Kidney epithelial cell (primary cell): ENCODE measurements at regions not wholly inside any gene's neighbourhood (a gene's known extent, or its start where the extent isn't known, plus 50 kb on each side); places are given as distances from the start of the nearest gene placed in this dataset.

Source experiments
- DNase-seq: peaks from one replicate; pipeline ENCODE4 v3.0.0-alpha.2; 2010; ENCODE audit warnings: low read depth
- H3K27me3 ChIP-seq: 2 replicates; pipeline ENCODE4 v1.6.0; 2011; ENCODE audit warnings: low read length; ENCODE audit not compliant: control insufficient read depth, insufficient read depth
- H3K36me3 ChIP-seq: 2 replicates; pipeline ENCODE4 v1.5.1; 2011; ENCODE audit warnings: low read length; ENCODE audit not compliant: control insufficient read depth, insufficient read depth
- H3K4me3 ChIP-seq: 2 replicates; pipeline ENCODE4 v1.5.1; 2011; ENCODE audit warnings: low read depth, mild to moderate bottlenecking, control low read depth, low read length
- CTCF ChIP-seq: IDR thresholded peaks from 2 replicates; pipeline ENCODE4 v1.5.1; 2011; ENCODE audit warnings: mild to moderate bottlenecking, moderate library complexity, low read length, control low read depth, inconsistent platforms; ENCODE audit not compliant: insufficient read depth, poor library complexity, severe bottlenecking

- DNase-seq: no peak
- TF ChIP-seq CTCF: no peak
- no peaks in the 10 kb centered on the region for H3K36me3 ChIP-seq
- H3K4me3 ChIP-seq: no peak overlapping the region
- H3K27me3 ChIP-seq: no peaks in the 10 kb centered on the region
Measured at GRCh38 chr2:125033871-125034270, 1008.8 kb downstream of the CNTNAP5 start.

GRCh38 chr2:125037135-125037653 is 1012.1 kb downstream of the CNTNAP5 start:
- Histone ChIP-seq H3K36me3 (no peaks in the 10 kb centered on the region), H3K27me3 (no peaks in the 10 kb centered on the region), H3K4me3 (no peak overlapping the region)
- no peak for TF ChIP-seq CTCF
- no peak for DNase-seq

- H3K36me3 ChIP-seq: no peaks in the 10 kb centered on the region
- TF ChIP-seq CTCF: no peak
- H3K4me3 ChIP-seq: no peak overlapping the region
- H3K27me3 ChIP-seq: no peaks in the 10 kb centered on the region
- no peak for DNase-seq
Measured at GRCh38 chr2:125041846-125042245, 1016.8 kb downstream of the CNTNAP5 start.

- Histone ChIP-seq H3K27me3 (no peaks in the 10 kb centered on the region), H3K4me3 (no peak overlapping the region), H3K36me3 (no peaks in the 10 kb centered on the region)
- no peak for DNase-seq
- no peak for TF ChIP-seq CTCF
Measured at GRCh38 chr2:125042727-125043126, 1017.6 kb downstream of the CNTNAP5 start.

- TF ChIP-seq CTCF: no peak
- H3K36me3 ChIP-seq: no peaks in the 10 kb centered on the region
- H3K4me3 ChIP-seq: no peak overlapping the region
- H3K27me3 ChIP-seq: no peaks in the 10 kb centered on the region
- no peak for DNase-seq
Measured at GRCh38 chr2:125070726-125071505, 1045.8 kb downstream of the CNTNAP5 start.

- no peak for TF ChIP-seq CTCF
- H3K36me3 ChIP-seq: no peaks in the 10 kb centered on the region
- no peak overlapping the region for H3K4me3 ChIP-seq
- no peak for DNase-seq
- no peaks in the 10 kb centered on the region for H3K27me3 ChIP-seq
Measured at GRCh38 chr2:125073440-125073839, 1048.4 kb downstream of the CNTNAP5 start.
